Kidney epithelial cell (primary cell): ENCODE measurements at regions not wholly inside any gene's neighbourhood (a gene's known extent, or its start where the extent isn't known, plus 50 kb on each side); places are given as distances from the start of the nearest gene placed in this dataset.

Source experiments
- DNase-seq: peaks from one replicate; pipeline ENCODE4 v3.0.0-alpha.2; 2010; ENCODE audit warnings: low read depth
- H3K27me3 ChIP-seq: 2 replicates; pipeline ENCODE4 v1.6.0; 2011; ENCODE audit warnings: low read length; ENCODE audit not compliant: control insufficient read depth, insufficient read depth
- H3K36me3 ChIP-seq: 2 replicates; pipeline ENCODE4 v1.5.1; 2011; ENCODE audit warnings: low read length; ENCODE audit not compliant: control insufficient read depth, insufficient read depth
- H3K4me3 ChIP-seq: 2 replicates; pipeline ENCODE4 v1.5.1; 2011; ENCODE audit warnings: low read depth, mild to moderate bottlenecking, control low read depth, low read length
- CTCF ChIP-seq: IDR thresholded peaks from 2 replicates; pipeline ENCODE4 v1.5.1; 2011; ENCODE audit warnings: mild to moderate bottlenecking, moderate library complexity, low read length, control low read depth, inconsistent platforms; ENCODE audit not compliant: insufficient read depth, poor library complexity, severe bottlenecking

DNA sequence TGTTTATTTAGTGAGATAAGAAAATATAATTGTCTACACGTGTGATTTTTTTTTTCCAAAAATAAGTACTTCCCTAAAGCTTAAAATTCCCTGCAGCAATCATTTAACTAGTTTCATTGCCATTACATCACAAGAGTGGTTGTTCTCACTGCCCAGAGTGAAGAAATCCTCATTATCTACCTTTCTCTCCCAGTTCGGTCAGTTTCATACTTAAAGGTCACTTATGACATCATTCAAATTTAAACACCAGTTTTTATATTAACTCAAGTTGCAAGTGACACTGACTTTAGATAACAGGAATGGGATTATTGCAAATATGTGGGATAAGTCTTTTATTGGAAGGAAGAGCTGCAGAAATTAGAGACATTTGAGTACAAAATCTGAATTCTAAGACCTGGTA, 1699.8 kb upstream of the IGFBP7 start:
- no peaks in the 10 kb centered on the region for H3K36me3 ChIP-seq
- no peak overlapping the region for H3K4me3 ChIP-seq
- no peaks in the 10 kb centered on the region for H3K27me3 ChIP-seq
- no peak for DNase-seq
- no peak for TF ChIP-seq CTCF

GRCh38 chr4:58809366-58809765, 1699.2 kb upstream of the IGFBP7 start:
- H3K27me3 ChIP-seq, result no peaks in the 10 kb centered on the region

GRCh38 chr4:58808817-58809216, 1698.6 kb upstream of the IGFBP7 start:
- Histone ChIP-seq H3K27me3 (no peaks in the 10 kb centered on the region), H3K36me3 (no peaks in the 10 kb centered on the region), H3K4me3 (no peak overlapping the region)
- no peak for TF ChIP-seq CTCF
- DNase-seq, result no peak

More at GRCh38 chr4:58809366-58809765, 1699.2 kb upstream of the IGFBP7 start:
- no peak for DNase-seq
- H3K4me3 ChIP-seq, result no peak overlapping the region
- no peaks in the 10 kb centered on the region for H3K36me3 ChIP-seq
- TF ChIP-seq CTCF, result no peak

- H3K4me3 ChIP-seq, result no peak overlapping the region
- H3K27me3 ChIP-seq, result no peaks in the 10 kb centered on the region
- no peaks in the 10 kb centered on the region for H3K36me3 ChIP-seq
- TF ChIP-seq CTCF, result no peak
- no peak for DNase-seq
Observed at GRCh38 chr4:58807843-58808615, 1697.8 kb upstream of the IGFBP7 start.

GRCh38 chr4:58776627-58777026, 1666.4 kb upstream of the IGFBP7 start:
- TF ChIP-seq CTCF, result no peak
- DNase-seq, result peak; percentile 14
- Histone ChIP-seq H3K36me3 (no peaks in the 10 kb centered on the region), H3K4me3 (no peak overlapping the region), H3K27me3 (no peaks in the 10 kb centered on the region)

DNA sequence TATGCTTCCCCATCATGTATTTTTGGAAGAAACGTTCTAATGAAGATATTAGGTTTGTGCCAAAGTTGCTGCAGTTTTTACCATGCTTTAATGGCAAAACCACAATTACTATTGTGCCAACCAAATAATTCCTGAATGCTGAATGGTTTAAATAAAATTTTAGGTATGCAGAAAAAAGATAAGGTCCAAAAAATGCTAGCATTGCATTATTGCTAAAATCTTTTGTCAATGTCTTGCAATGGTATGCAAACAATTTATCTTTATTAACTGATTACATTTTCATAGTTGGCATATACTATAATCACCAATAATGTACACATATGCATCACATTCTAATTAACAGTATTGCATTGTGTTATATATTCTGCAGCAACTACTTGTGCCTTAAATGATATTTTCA, 1657.4 kb upstream of the IGFBP7 start:
- H3K36me3 ChIP-seq, result no peaks in the 10 kb centered on the region
- DNase-seq, result no peak
- no peaks in the 10 kb centered on the region for H3K27me3 ChIP-seq
- no peak overlapping the region for H3K4me3 ChIP-seq
- no peak for TF ChIP-seq CTCF
